MG63 (cell line): ENCODE measurements at regions not wholly inside any gene's neighbourhood (a gene's known extent, or its start where the extent isn't known, plus 50 kb on each side); places are given as distances from the start of the nearest gene placed in this dataset.

ENCODE experiments used
- DNase-seq: peaks from one replicate; pipeline ENCODE4 v3.0.0-alpha.2; 2020
- H3K27me3 ChIP-seq: fragments of 250-450 bp; sonication (Bioruptor Pico); 2 replicates; pipeline ENCODE4 v1.5.1; 2020; ENCODE audit warnings: mild to moderate bottlenecking, moderate library complexity
- H3K36me3 ChIP-seq: fragments of 250-450 bp; sonication (Bioruptor Pico); 2 replicates; pipeline ENCODE4 v1.5.1; 2020; ENCODE audit warnings: mild to moderate bottlenecking, moderate library complexity
- H3K4me3 ChIP-seq: fragments of 250-450 bp; sonication (Bioruptor Pico); 2 replicates; pipeline ENCODE4 v1.5.1; 2020; ENCODE audit warnings: mild to moderate bottlenecking, moderate library complexity
- H3K9me3 ChIP-seq: fragments of 250-450 bp; sonication (Bioruptor Pico); 2 replicates; pipeline ENCODE4 v1.5.1; 2020; ENCODE audit warnings: mild to moderate bottlenecking, moderate library complexity

DNA sequence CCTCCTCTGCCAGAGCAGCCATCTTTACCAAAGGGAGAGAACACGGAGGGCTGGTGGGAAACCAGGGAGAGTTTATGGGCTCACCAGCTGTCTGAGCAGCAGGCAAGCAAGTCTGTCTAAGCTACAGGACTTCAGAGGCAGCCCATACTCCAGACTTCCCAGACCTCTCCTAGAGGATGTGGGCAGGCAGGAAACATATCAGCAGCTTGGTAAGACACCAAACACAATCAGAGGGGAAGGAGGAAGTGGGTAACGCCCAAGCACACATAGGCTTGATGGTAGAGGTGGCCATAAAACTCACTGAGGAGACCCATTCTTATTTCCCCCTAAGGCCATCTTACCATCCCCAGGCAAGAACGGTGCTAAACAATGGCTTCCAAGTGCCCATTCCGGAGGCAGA, 143.1 kb upstream of the ARID1B start:
- Histone ChIP-seq H3K27me3 (no peaks in the 10 kb centered on the region), H3K9me3 (no peaks in the 10 kb centered on the region), H3K4me3 (no peak overlapping the region), H3K36me3 (no peaks in the 10 kb centered on the region)
- DNase-seq: no peak

DNA sequence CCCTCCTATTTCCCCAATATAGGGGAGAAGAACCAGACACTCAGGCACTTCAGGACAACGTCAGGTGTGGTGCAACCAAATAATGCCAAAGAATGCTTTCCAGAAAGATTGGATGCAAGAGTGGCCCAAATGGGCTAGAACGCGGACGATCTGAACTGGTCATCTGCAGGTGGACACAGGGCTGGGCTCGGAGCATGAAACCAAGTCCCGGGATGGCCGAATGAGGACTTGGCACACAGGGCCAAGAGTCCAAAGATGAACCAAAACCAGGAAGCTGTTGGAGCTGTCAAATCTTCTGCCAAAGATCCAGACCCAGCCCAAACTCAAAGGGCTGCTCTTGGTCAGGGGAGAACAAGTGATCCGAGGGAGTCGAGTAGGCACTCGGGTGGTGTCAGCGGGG, 143.9 kb upstream of the ARID1B start:
- H3K27me3 ChIP-seq: no peaks in the 10 kb centered on the region
- no peaks in the 10 kb centered on the region for H3K36me3 ChIP-seq
- no peaks in the 10 kb centered on the region for H3K9me3 ChIP-seq
- H3K4me3 ChIP-seq: no peak overlapping the region
- no peak for DNase-seq

DNA sequence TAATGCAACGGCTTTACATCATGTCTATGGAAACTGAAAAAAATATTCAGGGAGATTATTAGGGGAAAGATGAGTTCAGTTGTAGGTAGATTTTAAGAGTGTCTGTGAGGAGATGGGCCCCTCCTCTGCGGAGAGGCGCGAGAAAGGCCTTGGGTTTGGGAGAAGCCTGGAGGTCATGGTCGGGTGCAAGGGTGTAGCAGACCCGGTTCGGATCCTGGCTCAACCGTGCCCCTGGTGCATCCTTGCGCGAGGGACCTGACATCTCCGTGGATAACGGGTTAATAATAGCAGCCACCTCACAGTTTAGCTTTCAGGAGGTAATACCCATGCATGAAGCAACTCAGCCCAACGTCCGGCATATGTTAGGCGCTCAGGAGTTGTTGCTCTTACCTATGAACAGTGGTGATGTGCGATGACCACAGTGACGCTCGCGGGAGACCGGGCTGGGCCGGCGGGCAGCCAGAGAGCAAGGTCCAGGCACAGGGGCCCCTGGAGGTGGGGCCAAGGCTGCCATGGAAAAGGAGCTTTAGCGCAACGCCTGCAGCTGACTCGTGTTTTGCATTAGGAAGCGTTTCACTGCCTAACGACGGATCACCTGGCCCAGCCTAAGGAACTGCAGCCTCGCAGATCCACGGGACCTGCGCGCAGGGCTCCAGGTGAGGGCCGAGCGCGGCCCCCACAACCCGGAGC, 146.4 kb upstream of the ARID1B start:
- Histone ChIP-seq H3K27me3 (no peaks in the 10 kb centered on the region), H3K36me3 (no peaks in the 10 kb centered on the region), H3K4me3 (no peak overlapping the region), H3K9me3 (no peaks in the 10 kb centered on the region)
- DNase-seq: no peak

DNA sequence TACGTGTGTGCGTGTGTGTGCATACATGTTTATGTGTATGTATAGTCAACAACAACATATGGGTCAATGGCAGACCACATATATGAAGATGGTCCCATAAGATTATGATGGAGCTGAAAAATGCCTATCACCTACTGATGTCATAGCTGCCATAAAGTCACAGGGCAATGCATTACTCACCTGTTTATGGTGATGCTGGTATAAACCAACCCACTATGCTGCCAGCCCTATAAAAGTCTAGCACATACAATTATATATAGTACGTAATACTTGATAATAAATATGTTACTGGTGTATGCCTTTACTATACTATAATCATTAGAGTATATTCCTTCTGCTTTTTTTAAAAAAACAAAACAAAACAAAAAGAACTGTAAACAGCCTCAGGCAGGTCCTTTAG, 148.4 kb upstream of the ARID1B start:
- Histone ChIP-seq H3K27me3 (no peaks in the 10 kb centered on the region), H3K9me3 (no peaks in the 10 kb centered on the region), H3K36me3 (no peaks in the 10 kb centered on the region), H3K4me3 (no peak overlapping the region)
- no peak for DNase-seq

DNA sequence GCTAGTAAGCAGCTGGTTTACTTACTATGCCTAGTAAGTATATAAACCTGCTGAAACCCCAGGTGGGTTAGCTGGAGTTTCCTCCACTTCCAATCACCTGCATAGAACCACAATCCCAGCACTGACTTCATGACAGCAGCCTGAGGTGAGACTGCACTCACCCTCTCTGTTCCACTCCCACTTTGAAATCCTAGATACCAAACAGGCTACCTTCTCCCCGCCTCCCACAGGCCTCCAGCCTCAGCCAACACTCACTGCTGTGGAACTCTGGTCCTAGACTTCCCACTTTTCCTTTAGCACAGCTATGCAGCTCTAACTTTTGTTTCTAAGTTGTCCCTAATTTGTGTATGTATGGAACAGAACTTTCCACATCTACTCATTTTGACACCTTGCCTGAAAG, 149.7 kb upstream of the ARID1B start:
- Histone ChIP-seq H3K9me3 (no peaks in the 10 kb centered on the region), H3K4me3 (no peak overlapping the region), H3K36me3 (no peaks in the 10 kb centered on the region), H3K27me3 (0 out of 2 replicates have a peak, but pooled peaks cover 2% of the 10 kb centered on the region)
- DNase-seq: no peak

DNA sequence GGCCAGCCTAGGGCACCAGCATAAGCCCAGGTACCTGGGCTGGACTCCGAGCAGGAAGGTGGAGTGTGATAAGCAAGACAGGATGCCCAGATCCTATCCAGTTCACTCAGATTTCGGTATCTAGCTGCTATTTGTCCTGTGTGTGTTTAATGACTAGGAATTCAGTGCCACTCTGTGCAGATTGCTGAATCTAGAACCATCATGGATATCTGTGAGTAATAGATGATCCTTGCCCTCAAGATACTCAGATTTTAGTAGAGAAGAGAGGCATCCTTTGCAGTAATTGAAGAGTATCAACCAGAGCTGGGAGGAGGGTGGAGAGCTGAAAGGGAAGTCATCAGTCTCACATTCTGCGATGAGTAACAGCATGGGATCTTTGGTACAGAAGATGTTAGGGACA, 155.0 kb upstream of the ARID1B start:
- Histone ChIP-seq H3K4me3 (no peak overlapping the region), H3K27me3 (peaks cover 2% of the 10 kb centered on the region; the same call in 1 of the 2 replicates), H3K9me3 (no peaks in the 10 kb centered on the region), H3K36me3 (no peaks in the 10 kb centered on the region)
- no peak for DNase-seq

DNA sequence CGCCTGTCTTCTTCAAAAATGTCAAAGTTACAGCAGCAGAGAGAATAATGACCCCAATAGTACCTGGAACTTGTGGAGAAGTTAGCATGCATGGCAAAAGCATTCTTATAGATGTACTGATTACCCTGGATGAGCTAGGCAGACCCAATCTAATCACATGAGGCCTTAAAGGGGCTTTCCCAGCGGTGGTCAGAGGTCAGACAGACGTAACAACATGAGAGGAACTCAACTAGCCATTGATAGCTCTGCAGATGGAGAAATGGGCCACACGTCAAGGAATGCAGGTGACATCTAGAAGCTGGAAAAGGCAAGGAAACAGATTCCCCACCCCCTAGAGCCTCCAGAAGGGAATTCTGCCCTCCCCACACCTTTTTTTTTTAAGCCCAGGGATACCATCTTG, 156.8 kb upstream of the ARID1B start:
- Histone ChIP-seq H3K4me3 (no peak overlapping the region), H3K9me3 (no peaks in the 10 kb centered on the region), H3K27me3 (peaks cover 2% of the 10 kb centered on the region; the same call in 1 of the 2 replicates), H3K36me3 (no peaks in the 10 kb centered on the region)
- DNase-seq: no peak

DNA sequence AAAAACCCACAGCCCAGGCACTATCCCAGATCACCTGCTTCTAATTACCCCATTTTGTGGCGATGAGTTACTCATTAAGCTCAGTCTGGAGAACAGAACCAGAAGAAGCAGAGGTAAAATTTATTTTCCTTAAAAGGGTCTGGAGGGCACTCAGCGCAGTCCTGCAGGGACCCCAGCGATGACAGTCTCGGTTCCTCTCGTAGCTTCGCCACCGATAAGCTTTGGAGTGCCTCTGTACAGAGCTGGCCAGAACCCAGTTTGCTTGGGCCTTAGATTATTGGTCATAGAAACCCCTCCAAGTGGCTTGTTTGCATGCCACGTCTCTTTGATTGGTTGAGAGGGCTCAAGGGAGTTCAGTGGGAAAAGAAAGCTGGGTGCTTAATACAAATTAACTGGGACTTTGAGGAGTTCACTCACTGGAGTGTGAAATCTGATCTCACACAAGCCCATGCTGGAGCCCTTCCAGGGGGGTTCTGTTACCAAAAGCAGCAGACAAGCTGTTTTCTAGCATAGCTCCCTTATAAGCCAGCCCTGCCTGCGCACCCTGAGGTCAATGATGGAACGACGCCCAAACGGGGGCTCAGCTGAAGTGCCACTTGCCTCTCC, 158.5 kb upstream of the ARID1B start:
- no peaks in the 10 kb centered on the region for H3K9me3 ChIP-seq
- no peak overlapping the region for H3K4me3 ChIP-seq
- DNase-seq: no peak
- H3K36me3 ChIP-seq: no peaks in the 10 kb centered on the region
- H3K27me3 ChIP-seq: peaks cover 2% of the 10 kb centered on the region; the same call in 1 of the 2 replicates

DNA sequence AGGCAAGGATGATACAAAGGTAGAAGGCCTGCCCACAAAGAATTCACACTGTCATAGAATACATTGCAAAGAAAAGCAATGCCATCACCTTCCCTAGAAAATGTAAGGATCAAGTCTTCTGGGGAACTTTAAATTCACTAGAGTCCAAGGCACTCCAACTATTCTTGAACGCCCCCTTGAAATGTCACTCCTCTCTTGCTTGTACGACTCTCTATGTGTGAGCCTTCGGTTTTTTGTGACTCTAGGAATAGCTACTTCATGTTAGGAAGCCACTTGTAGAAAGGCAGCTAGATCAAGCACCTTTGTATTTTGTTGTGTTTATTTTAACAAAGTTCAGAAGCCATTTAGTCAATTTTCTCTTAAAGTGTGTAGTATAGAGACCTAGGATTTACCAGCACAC, 159.2 kb upstream of the ARID1B start:
- DNase-seq: no peak
- peaks cover 2% of the 10 kb centered on the region; the same call in 1 of the 2 replicates for H3K27me3 ChIP-seq
- no peaks in the 10 kb centered on the region; the same call in 1 of the 2 replicates for H3K9me3 ChIP-seq
- no peak overlapping the region for H3K4me3 ChIP-seq
- no peaks in the 10 kb centered on the region for H3K36me3 ChIP-seq

DNA sequence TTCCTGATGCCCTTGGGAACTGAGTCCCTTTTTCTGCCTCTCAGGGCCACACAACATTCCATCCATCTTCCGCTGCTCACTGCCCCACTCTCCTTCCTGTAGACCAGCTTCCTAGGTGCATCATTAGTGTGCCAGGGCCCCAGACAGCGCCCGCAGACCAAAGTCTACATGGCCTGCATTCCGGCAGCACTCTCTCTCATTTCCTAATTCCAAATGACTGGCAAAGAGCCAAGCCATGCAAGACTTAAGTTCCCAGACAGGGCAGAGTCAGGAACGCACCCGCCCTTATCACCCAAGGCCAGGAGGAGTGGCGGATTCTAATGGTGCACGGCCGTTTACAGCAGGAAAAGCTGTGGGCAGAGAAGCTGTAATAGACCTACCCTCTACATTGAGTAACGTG, 159.8 kb upstream of the ARID1B start:
- H3K36me3 ChIP-seq: no peaks in the 10 kb centered on the region
- no peak for DNase-seq
- H3K4me3 ChIP-seq: no peak overlapping the region
- H3K9me3 ChIP-seq: peaks cover 3% of the 10 kb centered on the region
- H3K27me3 ChIP-seq: no peaks in the 10 kb centered on the region; the same call in 1 of the 2 replicates

DNA sequence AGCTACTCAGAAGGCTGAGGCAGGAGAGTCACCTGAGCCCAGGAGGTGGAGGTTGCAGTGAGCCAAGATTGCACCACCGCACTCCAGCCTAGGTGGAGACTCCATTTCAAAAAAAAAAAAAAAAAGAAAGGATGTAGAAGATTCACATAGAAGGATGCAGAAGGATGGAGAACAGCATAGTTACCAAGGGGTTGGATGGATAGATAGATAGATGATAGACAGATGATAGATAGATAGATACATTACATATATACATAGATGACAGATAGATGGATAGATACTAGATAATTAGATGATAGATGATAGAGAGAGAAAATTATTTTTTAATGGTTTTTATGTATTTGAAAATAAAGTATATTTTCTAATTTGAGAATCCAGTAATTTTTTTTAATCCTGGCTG, 160.7 kb upstream of the ARID1B start:
- H3K4me3 ChIP-seq: no peak overlapping the region
- no peak for DNase-seq
- H3K9me3 ChIP-seq: peaks cover 10% of the 10 kb centered on the region
- H3K27me3 ChIP-seq: no peaks in the 10 kb centered on the region
- no peaks in the 10 kb centered on the region for H3K36me3 ChIP-seq

DNA sequence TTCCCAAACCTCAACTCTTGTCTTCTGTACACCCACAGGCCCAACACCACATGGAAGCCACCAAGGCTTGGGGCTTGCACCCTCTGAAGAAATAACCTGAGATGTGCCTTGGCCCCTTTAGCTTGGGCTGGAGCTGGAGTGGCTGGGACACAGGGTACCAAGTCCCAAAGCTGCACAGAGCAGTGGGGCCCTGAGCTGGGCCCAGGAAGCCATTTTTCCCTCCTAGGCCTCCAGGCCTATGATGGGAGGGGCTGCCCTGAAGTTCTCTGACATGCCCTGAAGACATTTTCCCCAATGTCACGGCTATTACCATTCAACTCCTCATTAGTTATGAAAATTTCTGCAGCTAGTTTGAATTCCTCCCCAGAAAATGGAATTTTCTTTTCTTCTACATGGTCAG, 163.2 kb upstream of the ARID1B start:
- no peak overlapping the region for H3K4me3 ChIP-seq
- H3K27me3 ChIP-seq: no peaks in the 10 kb centered on the region
- H3K9me3 ChIP-seq: peaks cover 12% of the 10 kb centered on the region
- no peak for DNase-seq
- H3K36me3 ChIP-seq: no peaks in the 10 kb centered on the region

DNA sequence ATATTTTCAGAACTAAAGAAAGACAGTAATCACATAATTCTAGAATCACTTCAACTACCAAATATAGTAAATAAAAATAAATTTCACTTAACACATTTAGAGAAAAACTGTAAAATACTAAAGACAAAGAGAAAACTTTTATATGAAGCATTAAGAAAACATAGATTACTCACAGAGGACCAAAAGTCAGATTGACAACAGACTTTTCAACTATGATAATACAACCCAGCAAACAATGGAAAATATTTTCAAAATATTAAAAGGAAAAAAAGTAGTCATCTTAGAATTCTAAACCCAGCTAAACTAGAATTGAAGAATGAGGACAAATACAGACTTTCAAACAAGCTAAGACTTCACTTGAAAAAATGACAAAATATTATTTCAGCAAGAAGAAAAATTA, 164.8 kb upstream of the ARID1B start:
- Histone ChIP-seq H3K27me3 (no peaks in the 10 kb centered on the region), H3K9me3 (peaks cover 12% of the 10 kb centered on the region), H3K36me3 (no peaks in the 10 kb centered on the region), H3K4me3 (no peak overlapping the region)
- no peak for DNase-seq

DNA sequence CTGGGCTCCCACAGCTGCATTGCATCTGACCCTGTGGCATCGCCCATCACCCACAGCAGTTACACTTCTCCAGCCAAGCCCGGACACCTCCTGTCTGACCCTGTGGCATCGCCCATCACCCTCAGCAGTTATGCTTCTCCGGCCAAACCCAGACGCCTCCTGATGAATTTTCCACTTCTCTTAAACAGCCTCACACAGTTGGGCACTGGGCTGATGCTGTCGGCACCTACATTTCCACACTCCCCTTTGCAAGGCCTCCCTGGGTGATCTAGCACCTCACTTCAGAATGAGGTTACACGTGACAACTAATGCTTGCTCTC, 175.2 kb upstream of the ARID1B start:
- Histone ChIP-seq H3K9me3 (no peaks in the 10 kb centered on the region), H3K27me3 (no peaks in the 10 kb centered on the region), H3K36me3 (no peaks in the 10 kb centered on the region), H3K4me3 (no peak overlapping the region)
- DNase-seq: no peak

DNA sequence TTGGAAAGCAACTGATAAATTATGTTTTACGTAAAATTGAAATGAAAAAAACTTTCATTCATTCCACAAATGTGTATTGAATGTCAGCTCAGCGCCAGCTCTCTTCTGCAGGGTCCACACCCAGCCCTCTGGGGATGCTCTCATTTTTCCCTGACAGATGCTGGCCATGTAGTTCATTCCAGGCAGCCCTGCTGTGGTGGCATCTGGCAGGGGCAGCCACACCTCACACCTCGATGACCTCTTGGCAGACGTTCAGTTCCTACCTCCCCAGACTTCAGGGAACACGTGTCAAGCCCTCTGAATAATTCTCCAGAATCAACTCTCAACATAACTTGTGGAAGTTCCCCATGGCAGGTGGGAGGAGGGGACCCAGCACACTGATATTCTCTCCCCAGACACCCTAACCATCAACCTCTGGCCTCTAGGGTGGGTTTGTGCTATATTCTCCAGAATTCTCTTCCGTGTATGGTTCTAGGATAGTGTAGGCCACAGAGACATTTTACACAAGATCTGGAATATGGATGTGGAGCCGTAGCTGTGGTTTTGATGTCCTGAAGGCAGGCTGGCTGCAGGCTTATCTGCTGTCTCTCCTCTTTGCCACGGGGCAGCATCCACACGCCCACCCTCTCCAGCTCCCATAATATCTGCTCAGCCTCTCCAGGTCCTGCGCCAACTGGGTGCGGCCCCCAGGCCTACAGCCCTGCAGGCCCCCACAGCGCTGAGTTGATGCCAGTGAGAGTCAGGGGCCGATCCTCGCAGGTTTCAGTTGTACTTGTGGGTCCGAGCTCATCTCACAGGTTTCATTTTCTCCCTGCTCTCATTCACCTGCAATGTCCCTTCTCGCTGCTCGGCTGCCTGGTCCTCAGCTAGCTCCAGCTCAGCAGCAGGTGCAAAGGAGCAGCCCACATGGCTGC, 175.8 kb upstream of the ARID1B start:
- no peak for DNase-seq
- H3K4me3 ChIP-seq: no peak overlapping the region
- no peaks in the 10 kb centered on the region for H3K36me3 ChIP-seq
- no peaks in the 10 kb centered on the region for H3K27me3 ChIP-seq
- H3K9me3 ChIP-seq: no peaks in the 10 kb centered on the region

DNA sequence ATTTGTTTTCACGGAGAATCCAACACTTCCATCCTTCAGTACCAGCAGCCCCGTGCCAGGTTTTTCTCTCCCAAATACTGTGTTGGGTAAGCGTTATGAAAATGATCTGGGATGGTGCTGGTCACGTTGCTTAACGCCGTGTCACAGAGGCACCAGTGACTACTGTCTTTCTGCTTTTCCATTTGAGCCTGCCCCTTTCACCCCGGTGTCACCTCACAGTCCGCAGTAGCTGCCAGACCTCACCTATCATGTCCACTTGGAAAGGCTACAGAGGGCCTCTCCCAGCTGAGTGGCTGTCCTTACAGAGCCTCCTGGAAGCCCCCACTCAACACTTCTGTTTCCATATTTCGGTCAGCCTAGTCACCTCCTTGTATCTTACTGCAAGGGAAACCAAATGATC, 176.5 kb upstream of the ARID1B start:
- no peaks in the 10 kb centered on the region for H3K9me3 ChIP-seq
- no peak overlapping the region for H3K4me3 ChIP-seq
- DNase-seq: no peak
- no peaks in the 10 kb centered on the region for H3K36me3 ChIP-seq
- H3K27me3 ChIP-seq: no peaks in the 10 kb centered on the region

DNA sequence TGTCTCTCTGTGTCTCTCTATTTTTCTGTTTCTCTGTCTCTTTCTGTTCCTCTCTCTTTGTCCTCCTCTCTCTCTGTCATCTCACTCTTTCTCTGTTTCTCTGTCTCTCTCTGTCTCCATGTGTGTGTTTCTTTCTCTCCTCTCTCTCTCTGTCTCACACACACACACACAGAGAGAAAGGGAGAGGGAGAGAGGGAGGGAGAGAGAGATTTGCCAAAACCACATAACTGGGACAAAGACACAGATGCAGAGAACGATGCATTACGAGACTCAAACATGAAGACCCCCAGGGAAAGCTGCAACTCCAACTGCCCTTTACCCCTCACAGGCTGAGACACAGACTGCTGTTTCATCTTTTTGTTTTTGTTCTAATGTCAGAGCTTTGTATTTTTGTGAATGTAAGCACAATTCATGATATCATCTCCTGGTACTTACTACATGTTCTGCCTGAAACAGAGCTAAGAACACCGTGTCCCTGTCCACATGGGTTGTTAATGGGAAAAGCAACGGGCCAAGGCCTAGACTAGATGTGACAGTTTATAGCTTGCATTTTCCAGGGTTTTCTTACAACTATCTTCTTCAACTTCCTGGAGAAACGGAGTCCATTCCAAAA, 177.1 kb upstream of the ARID1B start:
- Histone ChIP-seq H3K27me3 (no peaks in the 10 kb centered on the region), H3K4me3 (no peak overlapping the region), H3K36me3 (no peaks in the 10 kb centered on the region), H3K9me3 (no peaks in the 10 kb centered on the region)
- DNase-seq: no peak
